Fibroblast of mammary gland (primary cell): ENCODE measurements at regions not wholly inside any gene's neighbourhood (a gene's known extent, or its start where the extent isn't known, plus 50 kb on each side); places are given as distances from the start of the nearest gene placed in this dataset.
"Not testable (repeated sequence)": the region's sequence is repeated elsewhere in the genome, so short reads cannot be mapped to it uniquely, and the experiment has no call there.

Source experiments
- DNase-seq: peaks from one replicate; pipeline ENCODE4 v3.0.0-alpha.2; 2010; ENCODE audit warnings: low read depth
- H3K4me3 ChIP-seq: 2 replicates; pipeline ENCODE4 v1.5.1; 2011; ENCODE audit warnings: low read depth, mild to moderate bottlenecking, low read length, moderate library complexity; ENCODE audit not compliant: control insufficient read depth
- CTCF ChIP-seq: conservative IDR thresholded peaks from 2 replicates; pipeline ENCODE4 v1.5.1; 2011; ENCODE audit warnings: low read depth, low read length, inconsistent platforms; ENCODE audit not compliant: control insufficient read depth, insufficient read depth

GRCh38 chrX:536616-537015 lies 94.0 kb upstream of the SHOX start:
- DNase-seq = no peak

GRCh38 chrX:537151-537550 lies 93.4 kb upstream of the SHOX start:
- TF ChIP-seq CTCF = no peak
- no peak for DNase-seq

More at GRCh38 chrX:536616-537015, 94.0 kb upstream of the SHOX start:
- TF ChIP-seq CTCF = no peak
- H3K4me3 ChIP-seq = no peak overlapping the region

GRCh38 chrX:538311-538710 lies 92.3 kb upstream of the SHOX start:
- no peak overlapping the region for H3K4me3 ChIP-seq
- TF ChIP-seq CTCF = no peak
- DNase-seq = no peak

More at GRCh38 chrX:537151-537550, 93.4 kb upstream of the SHOX start:
- no peak overlapping the region for H3K4me3 ChIP-seq

- not testable (repeated sequence) for H3K4me3 ChIP-seq, DNase-seq
Observed at GRCh38 chrX:541006-541405, 89.6 kb upstream of the SHOX start.

GRCh38 chrX:542179-542578 lies 88.4 kb upstream of the SHOX start:
- no peak for DNase-seq
- H3K4me3 ChIP-seq = no peak overlapping the region
- no peak for TF ChIP-seq CTCF

GRCh38 chrX:545452-545885 lies 85.1 kb upstream of the SHOX start:
- no peak for TF ChIP-seq CTCF
- peak; percentile 19 for DNase-seq
- no peak overlapping the region for H3K4me3 ChIP-seq

GRCh38 chrX:550514-550913 lies 80.1 kb upstream of the SHOX start:
- no peak for TF ChIP-seq CTCF
- H3K4me3 ChIP-seq = no peak overlapping the region
- no peak for DNase-seq
